ENCODE measurements at regions not wholly inside any gene's neighbourhood (a gene's known extent, or its start where the extent isn't known, plus 50 kb on each side); places are given as distances from the start of the nearest gene placed in this dataset.

DNA sequence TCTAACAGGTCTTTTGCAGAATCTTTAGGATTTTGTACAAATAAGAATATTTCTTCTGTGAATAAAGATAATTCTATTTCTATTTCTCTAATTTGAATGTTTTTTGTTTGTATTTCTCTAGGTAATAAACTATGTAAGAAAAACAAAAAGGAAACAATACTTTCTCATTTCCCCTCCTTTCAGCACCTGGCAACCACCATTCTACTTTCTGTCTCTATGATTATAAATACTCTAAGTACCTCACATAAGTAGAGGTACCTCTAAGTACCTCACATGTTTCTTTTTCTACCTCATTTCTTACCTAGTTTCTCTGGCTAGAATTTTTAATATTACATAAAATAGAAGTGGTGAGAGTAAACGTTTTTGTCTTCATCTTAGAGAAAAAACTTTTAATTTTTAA lies 550.0 kb downstream of the EPHA5 start:
- TF ChIP-seq CTCF (IDR thresholded peaks at IDR 0.05) = no peak
- Histone ChIP-seq H3K9me3 (no peaks in the 10 kb centered on the region), H3K36me3 (no peaks in the 10 kb centered on the region), H3K4me3 (no peak overlapping the region), H3K4me1 (no peaks in the 10 kb centered on the region), H3K27me3 (no peaks in the 10 kb centered on the region), H3K27ac (no peak overlapping the region)
- no peak for DNase-seq (ENCODE audit: low spot score in 2 of 2)
- intact Hi-C loops (cut with DNase I) = no loop called here

GRCh38 chr4:65102419-65102818 lies 567.9 kb downstream of the EPHA5 start:
- Histone ChIP-seq H3K27ac (no peak overlapping the region), H3K27me3 (no peaks in the 10 kb centered on the region), H3K36me3 (no peaks in the 10 kb centered on the region), H3K4me1 (no peaks in the 10 kb centered on the region), H3K4me3 (no peak overlapping the region), H3K9me3 (no peaks in the 10 kb centered on the region)
- no peak for TF ChIP-seq CTCF (IDR thresholded peaks at IDR 0.05)
- no peak for DNase-seq (ENCODE audit: low spot score in 2 of 2)
- intact Hi-C loops (cut with DNase I) = no loop called here

- H3K4me1 ChIP-seq = no peaks in the 10 kb centered on the region
- no peak for TF ChIP-seq CTCF (IDR thresholded peaks at IDR 0.05)
- no peaks in the 10 kb centered on the region for H3K36me3 ChIP-seq
- DNase-seq (ENCODE audit: low spot score in 2 of 2) = no peak
- H3K27ac ChIP-seq = no peak overlapping the region
- intact Hi-C loops (cut with DNase I) = no loop called here
- no peaks in the 10 kb centered on the region for H3K9me3 ChIP-seq
- H3K4me3 ChIP-seq = no peak overlapping the region
- no peaks in the 10 kb centered on the region for H3K27me3 ChIP-seq
Observed at GRCh38 chr4:65096630-65097029, 573.7 kb downstream of the EPHA5 start.

- DNase-seq (ENCODE audit: low spot score in 2 of 2) = no peak
- Histone ChIP-seq H3K36me3 (no peaks in the 10 kb centered on the region), H3K9me3 (no peaks in the 10 kb centered on the region), H3K27ac (no peak overlapping the region), H3K4me1 (no peaks in the 10 kb centered on the region), H3K27me3 (no peaks in the 10 kb centered on the region), H3K4me3 (no peak overlapping the region)
- intact Hi-C loops (cut with DNase I) = no loop called here
- TF ChIP-seq CTCF (IDR thresholded peaks at IDR 0.05) = no peak
Observed at GRCh38 chr4:65089666-65090065, 580.6 kb downstream of the EPHA5 start.

- no peaks in the 10 kb centered on the region for H3K27me3 ChIP-seq
- intact Hi-C loops (cut with DNase I) = no loop called here
- no peaks in the 10 kb centered on the region for H3K4me1 ChIP-seq
- H3K4me3 ChIP-seq = no peak overlapping the region
- H3K9me3 ChIP-seq = no peaks in the 10 kb centered on the region
- H3K27ac ChIP-seq = no peak overlapping the region
- H3K36me3 ChIP-seq = no peaks in the 10 kb centered on the region
- no peak for DNase-seq (ENCODE audit: low spot score in 2 of 2)
- TF ChIP-seq CTCF (IDR thresholded peaks at IDR 0.05) = no peak
Observed at GRCh38 chr4:65083076-65083475, 587.2 kb downstream of the EPHA5 start.

DNA sequence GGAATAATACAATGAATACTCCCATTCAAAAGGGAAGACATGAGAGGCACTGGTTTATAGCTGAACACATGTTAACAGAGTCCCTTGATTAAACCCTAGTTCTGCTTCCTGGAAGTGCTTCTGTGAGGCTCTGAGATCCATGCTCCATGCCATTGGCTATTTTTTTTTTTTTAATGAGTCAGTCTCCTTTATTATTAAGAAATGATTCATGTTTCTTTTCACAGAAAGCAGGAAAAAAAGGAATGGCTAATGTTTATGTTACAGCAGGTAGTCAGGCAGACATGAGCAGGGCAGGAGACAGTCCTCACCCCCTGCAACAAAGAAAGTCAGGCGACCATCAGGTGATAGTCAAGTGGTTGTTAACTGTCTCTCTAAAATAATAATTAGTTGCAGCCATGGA lies 598.7 kb downstream of the EPHA5 start:
- no peak overlapping the region for H3K4me3 ChIP-seq
- intact Hi-C loops (cut with DNase I) = no loop called here

More for the DNA sequence above, 598.7 kb downstream of the EPHA5 start:
- H3K4me1 ChIP-seq = no peaks in the 10 kb centered on the region
- H3K27ac ChIP-seq = no peak overlapping the region
- DNase-seq (ENCODE audit: low spot score in 2 of 2) = no peak
- peaks cover 0 to 5% of the 10 kb centered on the region in 2 donors for H3K9me3 ChIP-seq
- TF ChIP-seq CTCF (IDR thresholded peaks at IDR 0.05) = no peak
- no peaks in the 10 kb centered on the region for H3K36me3 ChIP-seq
- no peaks in the 10 kb centered on the region for H3K27me3 ChIP-seq

All from ascending aorta (tissue), 2 donors.